BE2C (cell line): ENCODE measurements at regions not wholly inside any gene's neighbourhood (a gene's known extent, or its start where the extent isn't known, plus 50 kb on each side); places are given as distances from the start of the nearest gene placed in this dataset.
"Not testable (repeated sequence)": the region's sequence is repeated elsewhere in the genome, so short reads cannot be mapped to it uniquely, and the experiment has no call there.

Experiments used
- DNase-seq: peaks from one replicate; pipeline ENCODE4 v3.0.0-alpha.2; 2020
- H3K27me3 ChIP-seq: fragments of 250-450 bp; sonication (Bioruptor Pico); 2 replicates; pipeline ENCODE4 v1.5.1; 2020; ENCODE audit warnings: mild to moderate bottlenecking
- H3K36me3 ChIP-seq: fragments of 250-450 bp; sonication (Bioruptor Pico); 2 replicates; pipeline ENCODE4 v1.5.1; 2020; ENCODE audit warnings: mild to moderate bottlenecking
- H3K4me1 ChIP-seq: fragments of 250-450 bp; sonication (Bioruptor Pico); 2 replicates; pipeline ENCODE4 v1.5.1; 2020
- H3K4me3 ChIP-seq: 2 replicates; pipeline ENCODE4 v1.5.1; 2011; ENCODE audit warnings: low read depth, low read length
- H3K9me3 ChIP-seq: fragments of 250-450 bp; sonication (Bioruptor Pico); 2 replicates; pipeline ENCODE4 v1.5.1; 2020
- TF ChIP-seq, protein P1 (sequence below): IDR thresholded peaks from 2 replicates; pipeline ENCODE4 v1.5.1; 2012; ENCODE audit warnings: mild to moderate bottlenecking, low read depth, low read length

DNA sequence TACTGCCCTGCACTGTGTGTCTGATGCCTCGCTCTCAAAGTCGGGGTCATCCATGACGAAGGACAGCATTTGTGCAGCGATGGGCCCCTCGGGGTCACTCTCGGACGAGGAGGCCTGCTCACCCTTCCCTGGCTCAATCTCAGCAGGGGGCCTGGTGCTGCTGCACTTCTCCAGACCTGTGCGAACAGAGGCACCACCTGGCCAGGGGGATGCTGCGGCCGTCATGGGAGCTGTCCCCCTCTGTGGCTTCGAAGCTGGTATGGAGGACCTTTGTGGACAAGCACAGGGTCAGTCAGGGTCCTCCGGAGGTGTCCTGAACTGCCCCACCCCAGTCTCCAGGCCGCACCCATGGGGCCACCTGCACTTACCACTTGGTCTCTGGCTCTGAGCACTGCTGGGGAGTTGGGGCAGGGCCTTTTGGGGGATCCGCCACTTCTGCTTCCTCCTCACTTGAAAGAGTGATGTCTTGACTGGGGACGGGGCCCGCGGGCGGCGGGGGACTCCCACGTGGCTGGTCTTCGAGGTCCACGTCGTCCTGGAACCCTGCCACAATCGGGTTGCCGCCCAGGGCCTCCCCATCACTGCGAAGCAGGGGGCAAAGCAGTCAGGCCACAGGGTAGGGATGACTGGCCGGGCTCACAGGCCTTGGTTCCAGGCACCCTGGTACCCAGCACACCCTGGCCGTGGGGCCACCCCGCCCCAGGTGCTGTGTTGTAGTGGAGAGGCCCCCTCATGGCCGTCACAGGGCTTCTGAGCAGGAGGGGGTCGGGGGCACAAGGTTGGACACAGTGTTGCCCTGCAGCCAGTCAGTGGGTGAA lies 306.7 kb downstream of the CCDC74A start:
- H3K4me3 ChIP-seq, H3K4me1 ChIP-seq, H3K27me3 ChIP-seq, H3K9me3 ChIP-seq, DNase-seq, H3K36me3 ChIP-seq: not testable (repeated sequence)

DNA sequence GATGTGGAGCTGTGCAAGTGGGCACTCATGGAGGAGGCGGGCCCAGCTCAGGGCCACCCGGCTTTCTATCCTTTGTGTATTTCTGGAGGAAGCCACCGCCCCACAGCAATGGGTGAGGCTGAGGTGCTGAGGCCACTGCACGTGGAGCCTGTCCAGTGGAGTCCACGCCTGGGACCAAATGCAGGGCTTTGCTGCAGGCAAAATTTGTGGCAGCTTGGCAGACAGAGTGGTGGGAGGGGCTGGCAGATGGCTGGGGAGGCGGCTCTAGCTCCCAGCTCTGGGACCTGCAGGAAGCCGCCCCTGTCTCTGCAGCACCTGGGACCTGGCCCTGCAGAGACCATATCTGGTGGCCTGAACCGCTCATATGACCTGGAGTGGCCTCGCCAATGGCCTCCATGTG lies 307.3 kb downstream of the CCDC74A start:
- DNase-seq, result not testable (repeated sequence)

DNA sequence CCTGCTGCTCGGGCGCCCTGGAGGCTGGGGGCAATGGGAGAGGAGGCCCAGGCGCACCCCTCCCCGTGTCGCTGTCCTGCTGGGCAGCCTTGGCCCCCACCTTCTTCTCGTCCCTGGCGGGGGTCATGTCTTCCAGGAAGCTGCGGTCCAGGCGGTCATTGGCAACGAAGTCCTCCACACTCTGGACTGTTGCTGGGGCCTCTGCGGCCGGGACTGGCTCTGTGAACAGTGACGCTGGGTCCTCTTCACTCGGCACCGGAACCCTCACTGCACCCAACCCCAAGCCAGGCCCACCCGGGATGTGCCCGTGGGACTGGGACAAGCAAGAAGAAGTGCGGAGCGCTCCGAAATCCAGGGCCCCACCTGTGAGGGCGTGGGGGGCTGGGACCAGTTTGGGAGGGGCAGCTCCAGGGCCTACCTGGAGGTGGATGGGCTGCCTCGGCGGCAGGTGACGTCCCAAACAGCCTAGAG lies 308.0 kb downstream of the CCDC74A start:
- no peaks in the 10 kb centered on the region for H3K4me1 ChIP-seq
- no peak for DNase-seq
- TF ChIP-seq, protein P1, sequence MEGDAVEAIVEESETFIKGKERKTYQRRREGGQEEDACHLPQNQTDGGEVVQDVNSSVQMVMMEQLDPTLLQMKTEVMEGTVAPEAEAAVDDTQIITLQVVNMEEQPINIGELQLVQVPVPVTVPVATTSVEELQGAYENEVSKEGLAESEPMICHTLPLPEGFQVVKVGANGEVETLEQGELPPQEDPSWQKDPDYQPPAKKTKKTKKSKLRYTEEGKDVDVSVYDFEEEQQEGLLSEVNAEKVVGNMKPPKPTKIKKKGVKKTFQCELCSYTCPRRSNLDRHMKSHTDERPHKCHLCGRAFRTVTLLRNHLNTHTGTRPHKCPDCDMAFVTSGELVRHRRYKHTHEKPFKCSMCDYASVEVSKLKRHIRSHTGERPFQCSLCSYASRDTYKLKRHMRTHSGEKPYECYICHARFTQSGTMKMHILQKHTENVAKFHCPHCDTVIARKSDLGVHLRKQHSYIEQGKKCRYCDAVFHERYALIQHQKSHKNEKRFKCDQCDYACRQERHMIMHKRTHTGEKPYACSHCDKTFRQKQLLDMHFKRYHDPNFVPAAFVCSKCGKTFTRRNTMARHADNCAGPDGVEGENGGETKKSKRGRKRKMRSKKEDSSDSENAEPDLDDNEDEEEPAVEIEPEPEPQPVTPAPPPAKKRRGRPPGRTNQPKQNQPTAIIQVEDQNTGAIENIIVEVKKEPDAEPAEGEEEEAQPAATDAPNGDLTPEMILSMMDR, result no peak
- H3K27me3 ChIP-seq, result no peaks in the 10 kb centered on the region
- no peaks in the 10 kb centered on the region for H3K9me3 ChIP-seq
- H3K36me3 ChIP-seq, result no peaks in the 10 kb centered on the region
- H3K4me3 ChIP-seq, result no peak overlapping the region

More for the DNA sequence above, 307.3 kb downstream of the CCDC74A start:
- H3K9me3 ChIP-seq, H3K4me3 ChIP-seq, H3K36me3 ChIP-seq, H3K4me1 ChIP-seq, H3K27me3 ChIP-seq: not testable (repeated sequence)

DNA sequence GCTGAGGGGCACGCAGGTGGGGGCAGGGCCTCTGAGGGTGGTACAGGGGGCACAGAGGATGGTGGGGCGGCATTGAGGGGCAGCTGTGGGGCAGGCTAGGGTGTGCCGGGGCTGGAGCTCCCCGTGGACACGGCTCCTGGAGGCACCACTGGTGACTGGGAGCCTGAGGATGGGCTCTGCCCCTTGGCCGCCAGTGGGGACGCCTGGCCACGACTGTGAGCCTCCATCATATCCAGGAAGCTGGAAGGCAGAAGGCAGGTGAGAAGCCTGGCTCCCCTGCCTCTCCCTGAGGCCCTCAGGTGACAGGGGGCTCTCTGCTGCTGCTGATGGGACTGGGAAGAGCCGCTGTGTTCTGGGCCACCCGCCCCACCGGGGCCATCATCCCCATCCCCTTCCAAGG lies 308.4 kb downstream of the CCDC74A start:
- H3K9me3 ChIP-seq, DNase-seq, H3K27me3 ChIP-seq, H3K4me3 ChIP-seq, H3K36me3 ChIP-seq, H3K4me1 ChIP-seq: not testable (repeated sequence)

DNA sequence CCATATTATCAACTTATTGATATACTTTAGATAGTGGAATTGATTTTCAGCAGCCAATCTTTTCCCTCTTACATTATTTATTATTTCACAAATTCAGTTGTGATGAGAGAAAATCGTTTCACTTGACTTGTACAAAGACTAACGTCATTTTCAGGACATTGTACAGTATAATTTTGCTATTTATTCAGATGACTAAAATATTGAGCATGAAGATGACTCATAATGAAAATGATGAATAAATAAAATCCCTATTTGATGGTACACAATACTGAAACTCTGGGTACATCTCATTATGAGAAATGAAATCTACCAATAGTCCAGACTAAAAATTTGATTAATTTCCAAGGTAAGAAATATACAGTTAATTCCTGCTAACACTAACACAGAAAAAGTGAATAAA lies 316.4 kb downstream of the CCDC74A start:
- H3K4me1 ChIP-seq, DNase-seq, H3K27me3 ChIP-seq, H3K36me3 ChIP-seq, H3K4me3 ChIP-seq, H3K9me3 ChIP-seq: not testable (repeated sequence)

DNA sequence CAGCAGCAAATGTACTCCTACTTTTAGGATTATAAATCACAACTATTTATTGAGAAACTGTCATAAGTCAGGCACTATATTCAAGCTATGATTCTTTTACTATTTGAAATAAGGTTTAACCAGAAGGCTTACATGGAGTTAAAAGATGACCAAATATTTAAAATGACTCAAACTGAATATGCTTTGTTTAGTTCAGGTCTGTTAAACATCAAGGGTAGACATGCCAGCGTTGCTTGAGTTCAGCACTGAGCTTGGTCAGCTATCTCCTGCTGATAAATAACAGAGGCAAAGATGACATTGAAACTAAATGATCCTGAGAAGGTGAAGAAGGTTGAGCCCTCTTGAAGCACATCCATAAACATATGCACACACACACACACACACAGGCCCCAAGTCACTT lies 305.6 kb downstream of the ANKRD30BL start:
- not testable (repeated sequence) for H3K27me3 ChIP-seq, H3K9me3 ChIP-seq, DNase-seq, H3K4me1 ChIP-seq, H3K36me3 ChIP-seq, H3K4me3 ChIP-seq

DNA sequence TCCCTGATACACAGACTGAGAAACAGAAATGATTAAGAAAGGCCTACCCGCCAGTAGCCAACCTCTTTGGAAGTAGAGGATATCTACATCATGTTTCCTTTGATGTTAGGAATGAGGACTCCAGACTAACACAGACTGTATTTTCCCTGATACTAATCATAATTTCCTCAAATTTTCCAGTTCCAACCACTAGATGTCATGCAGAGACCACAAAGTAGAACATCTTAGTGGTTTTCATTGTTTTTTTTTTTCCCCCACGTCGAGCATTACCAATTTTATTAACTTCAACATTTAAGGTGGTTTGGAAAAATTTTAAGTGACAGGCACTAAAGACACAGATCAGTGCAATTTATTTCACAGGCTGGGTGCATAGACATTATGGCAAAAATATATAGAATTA lies 303.6 kb downstream of the ANKRD30BL start:
- not testable (repeated sequence) for H3K4me1 ChIP-seq, H3K4me3 ChIP-seq, H3K27me3 ChIP-seq, DNase-seq, H3K36me3 ChIP-seq, H3K9me3 ChIP-seq
- TF ChIP-seq, protein P1, result 0 out of 2 replicates have a peak, but pooled peaks have one; percentile 11
